ENCODE measurements at regions not wholly inside any gene's neighbourhood (a gene's known extent, or its start where the extent isn't known, plus 50 kb on each side); places are given as distances from the start of the nearest gene placed in this dataset.

- Histone ChIP-seq H3K4me1 (peaks cover 0 to 8% of the 10 kb centered on the region in 2 donors), H3K9me3 (no peaks in the 10 kb centered on the region), H3K27me3 (no peaks in the 10 kb centered on the region), H3K4me3 (no peak overlapping the region), H3K36me3 (no peaks in the 10 kb centered on the region), H3K27ac (peak overlapping the region in 1 of 2 donors; percentile 55)
- TF ChIP-seq CTCF (IDR thresholded peaks at IDR 0.05): no peak
- DNase-seq (ENCODE audit: low spot score in 2 of 2): no peak
- intact Hi-C loops (cut with DNase I): no loop called here
These were observed 293.1 kb downstream of the RPAP3 start for GRCh38 chr12:47412601-47413236.

GRCh38 chr12:47411966-47412365, 293.9 kb downstream of the RPAP3 start:
- no peak overlapping the region for H3K27ac ChIP-seq
- intact Hi-C loops (cut with DNase I): no loop called here
- H3K4me1 ChIP-seq: peaks cover 0 to 15% of the 10 kb centered on the region in 2 donors
- no peaks in the 10 kb centered on the region for H3K27me3 ChIP-seq
- DNase-seq (ENCODE audit: low spot score in 2 of 2): no peak
- H3K9me3 ChIP-seq: no peaks in the 10 kb centered on the region
- TF ChIP-seq CTCF (IDR thresholded peaks at IDR 0.05): no peak
- no peak overlapping the region for H3K4me3 ChIP-seq
- H3K36me3 ChIP-seq: no peaks in the 10 kb centered on the region

- DNase-seq (ENCODE audit: low spot score in 2 of 2): no peak
- Histone ChIP-seq H3K4me3 (no peak overlapping the region), H3K27me3 (no peaks in the 10 kb centered on the region), H3K9me3 (no peaks in the 10 kb centered on the region), H3K27ac (no peak overlapping the region), H3K36me3 (no peaks in the 10 kb centered on the region), H3K4me1 (peaks cover 0 to 18% of the 10 kb centered on the region in 2 donors)
- TF ChIP-seq CTCF (IDR thresholded peaks at IDR 0.05): no peak
- intact Hi-C loops (cut with DNase I): no loop called here
These were observed 295.0 kb downstream of the RPAP3 start for GRCh38 chr12:47410862-47411261.

- no peaks in the 10 kb centered on the region for H3K9me3 ChIP-seq
- H3K27ac ChIP-seq: no peak overlapping the region
- no peaks in the 10 kb centered on the region for H3K27me3 ChIP-seq
- intact Hi-C loops (cut with DNase I): no loop called here
- no peaks in the 10 kb centered on the region for H3K36me3 ChIP-seq
- peaks cover 0 to 18% of the 10 kb centered on the region in 2 donors for H3K4me1 ChIP-seq
- no peak overlapping the region for H3K4me3 ChIP-seq
- no peak for TF ChIP-seq CTCF (IDR thresholded peaks at IDR 0.05)
- DNase-seq (ENCODE audit: low spot score in 2 of 2): no peak
These were observed 295.4 kb downstream of the RPAP3 start for GRCh38 chr12:47410383-47410782.

- H3K4me3 ChIP-seq: no peak overlapping the region
- H3K4me1 ChIP-seq: peaks cover 0 to 18% of the 10 kb centered on the region in 2 donors
- no peak overlapping the region for H3K27ac ChIP-seq
- H3K9me3 ChIP-seq: no peaks in the 10 kb centered on the region
- no peak for DNase-seq (ENCODE audit: low spot score in 2 of 2)
- H3K27me3 ChIP-seq: no peaks in the 10 kb centered on the region
- no peak for TF ChIP-seq CTCF (IDR thresholded peaks at IDR 0.05)
- intact Hi-C loops (cut with DNase I): no loop called here
- H3K36me3 ChIP-seq: no peaks in the 10 kb centered on the region
These were observed 296.4 kb downstream of the RPAP3 start for GRCh38 chr12:47409310-47409987.

Data from ascending aorta (tissue), 2 donors.